ENCODE measurements at regions not wholly inside any gene's neighbourhood (a gene's known extent, or its start where the extent isn't known, plus 50 kb on each side); places are given as distances from the start of the nearest gene placed in this dataset.

- Histone ChIP-seq H3K27me3 (ENCODE audit: low read length) (no peaks in the 10 kb centered on the region), H3K9ac (ENCODE audit: low read length) (no peak overlapping the region), H3K27ac (ENCODE audit: low read depth, low read length) (no peak overlapping the region), H3K36me3 (ENCODE audit: low read length) (no peaks in the 10 kb centered on the region), H3K9me3 (ENCODE audit: insufficient read depth, low read length) (no peaks in the 10 kb centered on the region), H4K20me1 (ENCODE audit: low read depth, low read length) (no peaks in the 10 kb centered on the region), H3F3A (ENCODE audit: insufficient read depth) (no peaks in the 10 kb centered on the region), H3K4me3 (ENCODE audit: insufficient read depth, low read length, poor library complexity, severe bottlenecking) (no peak overlapping the region), H3K4me2 (ENCODE audit: low read depth, low read length, poor library complexity, severe bottlenecking) (no peak overlapping the region), H3K9me2 (replicated peaks; ENCODE audit: insufficient read depth, low read length) (no peaks in the 10 kb centered on the region), H3K79me2 (ENCODE audit: insufficient read depth, low read length) (no peaks in the 10 kb centered on the region), H2AFZ (ENCODE audit: low read depth, low read length, severe bottlenecking) (no peak overlapping the region)
- TF ChIP-seq CTCF (IDR thresholded peaks at IDR 0.05; ENCODE audit: insufficient read depth, low read length, poor library complexity, severe bottlenecking) (no peak), EZH2phosphoT487 (conservative IDR thresholded peaks at IDR 0.05; ENCODE audit: low read length) (no peak)
Measured at GRCh38 chr5:24904981-24905517, 260.3 kb upstream of the CDH10 start.

GRCh38 chr5:24899180-24899579 lies 254.4 kb upstream of the CDH10 start:
- Histone ChIP-seq H3K4me3 (ENCODE audit: insufficient read depth, low read length, poor library complexity, severe bottlenecking) (no peak overlapping the region), H3K9me2 (replicated peaks; ENCODE audit: insufficient read depth, low read length) (no peaks in the 10 kb centered on the region), H3K9ac (ENCODE audit: low read length) (no peak overlapping the region)

GRCh38 chr5:24864244-24864643 lies 219.5 kb upstream of the CDH10 start:
- H3K9me2 ChIP-seq (replicated peaks; ENCODE audit: insufficient read depth, low read length), result no peaks in the 10 kb centered on the region
- H3K4me3 ChIP-seq (ENCODE audit: insufficient read depth, low read length, poor library complexity, severe bottlenecking), result no peak overlapping the region
- H3F3A ChIP-seq (ENCODE audit: insufficient read depth), result no peaks in the 10 kb centered on the region
- no peaks in the 10 kb centered on the region for H3K36me3 ChIP-seq (ENCODE audit: low read length)
- TF ChIP-seq CTCF (IDR thresholded peaks at IDR 0.05; ENCODE audit: insufficient read depth, low read length, poor library complexity, severe bottlenecking), result no peak
- no peak for TF ChIP-seq EZH2phosphoT487 (conservative IDR thresholded peaks at IDR 0.05; ENCODE audit: low read length)
- H3K9ac ChIP-seq (ENCODE audit: low read length), result no peak overlapping the region
- no peaks in the 10 kb centered on the region for H3K79me2 ChIP-seq (ENCODE audit: insufficient read depth, low read length)
- H3K4me2 ChIP-seq (ENCODE audit: low read depth, low read length, poor library complexity, severe bottlenecking), result no peak overlapping the region
- no peaks in the 10 kb centered on the region for H3K9me3 ChIP-seq (ENCODE audit: insufficient read depth, low read length)
- H4K20me1 ChIP-seq (ENCODE audit: low read depth, low read length), result no peaks in the 10 kb centered on the region
- no peaks in the 10 kb centered on the region for H3K27me3 ChIP-seq (ENCODE audit: low read length)
- H3K27ac ChIP-seq (ENCODE audit: low read depth, low read length), result no peak overlapping the region
- peak overlapping the region; percentile 60 for H2AFZ ChIP-seq (ENCODE audit: low read depth, low read length, severe bottlenecking)

More at GRCh38 chr5:24899180-24899579, 254.4 kb upstream of the CDH10 start:
- Histone ChIP-seq H3K27ac (ENCODE audit: low read depth, low read length) (no peak overlapping the region), H3F3A (ENCODE audit: insufficient read depth) (no peaks in the 10 kb centered on the region), H3K27me3 (ENCODE audit: low read length) (no peaks in the 10 kb centered on the region), H3K36me3 (ENCODE audit: low read length) (no peaks in the 10 kb centered on the region), H2AFZ (ENCODE audit: low read depth, low read length, severe bottlenecking) (no peak overlapping the region), H3K9me3 (ENCODE audit: insufficient read depth, low read length) (no peaks in the 10 kb centered on the region), H3K79me2 (ENCODE audit: insufficient read depth, low read length) (no peaks in the 10 kb centered on the region), H4K20me1 (ENCODE audit: low read depth, low read length) (no peaks in the 10 kb centered on the region), H3K4me2 (ENCODE audit: low read depth, low read length, poor library complexity, severe bottlenecking) (no peak overlapping the region)
- TF ChIP-seq CTCF (IDR thresholded peaks at IDR 0.05; ENCODE audit: insufficient read depth, low read length, poor library complexity, severe bottlenecking), result no peak
- TF ChIP-seq EZH2phosphoT487 (conservative IDR thresholded peaks at IDR 0.05; ENCODE audit: low read length), result no peak

Measured in SU-DHL-6 (cell line).